ENCODE measurements at regions not wholly inside any gene's neighbourhood (a gene's known extent, or its start where the extent isn't known, plus 50 kb on each side); places are given as distances from the start of the nearest gene placed in this dataset.

- Histone ChIP-seq H3K18ac (ENCODE audit: extremely low read depth, low read length) (no peak overlapping the region), H4K5ac (ENCODE audit: insufficient read length, low read depth, low read length) (no peak overlapping the region), H2BK5ac (ENCODE audit: low read depth, low read length) (no peak overlapping the region), H2AK5ac (ENCODE audit: low read depth, low read length) (no peak overlapping the region), H3K56ac (replicated peaks; ENCODE audit: insufficient read length, low read depth, low read length) (no peak overlapping the region), H2BK20ac (ENCODE audit: low read length) (no peak overlapping the region), H4K8ac (ENCODE audit: extremely low read depth, insufficient read depth, low read length) (no peak overlapping the region), H3K23ac (ENCODE audit: insufficient read length) (no peak overlapping the region), H2BK120ac (replicated peaks; ENCODE audit: low read depth, low read length) (no peak overlapping the region), H3K79me1 (ENCODE audit: low read depth, low read length) (peaks cover 2% of the 10 kb centered on the region; the same call in 1 of the 2 replicates), H2BK12ac (ENCODE audit: low read depth, low read length) (no peak overlapping the region), H2BK15ac (ENCODE audit: low read length) (no peak overlapping the region), H3K9ac (replicated peaks in 1 of 4; ENCODE audit: extremely low read depth in 1 of 4, low read depth in 3 of 4, low read length in 3 of 4) (no peak overlapping the region), H3K23me2 (ENCODE audit: low read depth, low read length) (no peaks in the 10 kb centered on the region; the same call in 1 of the 2 replicates), H3K9me3 (ENCODE audit: insufficient read depth in 2 of 2, low read depth in 1 of 2, low read length in 1 of 2) (no peaks in the 10 kb centered on the region), H3K14ac (ENCODE audit: insufficient read length) (no peak overlapping the region), H3K36me3 (ENCODE audit: control insufficient read depth in 2 of 4, insufficient read depth in 4 of 4, low read length in 3 of 4) (no peaks in the 10 kb centered on the region), H3K4me2 (ENCODE audit: insufficient read depth in 1 of 2, low read depth in 2 of 2, low read length in 2 of 2) (no peak overlapping the region), H3K27me3 (replicated peaks in 1 of 4; ENCODE audit: control insufficient read depth in 3 of 4, extremely low read depth in 1 of 4, insufficient read depth in 3 of 4, low read length in 3 of 4) (no peaks in the 10 kb centered on the region), H3K4me1 (replicated peaks in 1 of 4; ENCODE audit: control insufficient read depth in 3 of 4, insufficient read depth in 4 of 4, low read length in 3 of 4) (no peaks in the 10 kb centered on the region), H4K20me1 (replicated peaks in 1 of 2; ENCODE audit: control insufficient read depth in 1 of 2, insufficient read depth in 2 of 2, low read length in 2 of 2) (no peaks in the 10 kb centered on the region), H3K4ac (replicated peaks; ENCODE audit: insufficient read length, low read depth, low read length) (no peak overlapping the region), H3K4me3 (ENCODE audit: extremely low read depth in 1 of 4, insufficient read depth in 2 of 4, low read depth in 3 of 4, low read length in 4 of 4) (no peak overlapping the region), H2AFZ (ENCODE audit: low read length) (no peak overlapping the region), H4K91ac (replicated peaks; ENCODE audit: insufficient read length, low read length) (no peak overlapping the region), H3K27ac (ENCODE audit: low read depth, low read length) (no peak overlapping the region), H3K79me2 (ENCODE audit: control insufficient read depth in 1 of 2, insufficient read depth in 2 of 2, low read length in 2 of 2) (no peaks in the 10 kb centered on the region)
- no peak for DNase-seq (ENCODE audit: low read depth in 1 of 2, low spot score in 2 of 2)
- WGBS, 2 experiments (ENCODE audit: extremely low coverage in 1 of 2, insufficient coverage in 1 of 2, insufficient read length in 1 of 2, insufficient replicate concordance in 2 of 2, low coverage in 1 of 2, low lambda C conversion rate in 2 of 2, missing lambda C conversion rate in 1 of 2), result 91% methylated on average over 8 of the region's 8 CpGs; no CpG with 5 or more reads in 1 of the 2 experiments
- ChIA-PET POLR2A (ENCODE audit: partially characterized antibody) (interaction anchor here (1.7 kb wide), 1 partner anchor 9 kb away, joined by 3 read pairs; no protein-coding TSS in a partner anchor), CTCF (ENCODE audit: partially characterized antibody) (interaction anchor here (1.2 to 1.3 kb wide), 3 partner anchors 10 to 15 kb away, joined by 3 to 4 read pairs (median 3); no protein-coding TSS in a partner anchor)
- TF ChIP-seq RAD21 (IDR thresholded peaks at IDR 0.05 in 1 of 2, conservative IDR thresholded peaks at IDR 0.05 in 1 of 2; ENCODE audit: low read depth in 2 of 2, low read length in 2 of 2) (no peak), GTF2F1 (IDR thresholded peaks at IDR 0.05; ENCODE audit: borderline replicate concordance, low read depth, low read length) (no peak), CBX8 (IDR thresholded peaks at IDR 0.05; ENCODE audit: borderline replicate concordance, low read depth, low read length) (no peak), BRCA1 (IDR thresholded peaks at IDR 0.05; ENCODE audit: low read depth, low read length) (no peak), TAF1 (IDR thresholded peaks at IDR 0.05; ENCODE audit: low read depth, low read length) (no peak), NANOG (IDR thresholded peaks at IDR 0.05; ENCODE audit: insufficient read depth, low read depth, low read length, poor library complexity, severe bottlenecking) (no peak), YY1 (IDR thresholded peaks at IDR 0.05; ENCODE audit: low read depth, low read length) (no peak), CHD1 (IDR thresholded peaks at IDR 0.05; ENCODE audit: low read depth, low read length) (no peak)
- TF ChIP-seq, protein P1, sequence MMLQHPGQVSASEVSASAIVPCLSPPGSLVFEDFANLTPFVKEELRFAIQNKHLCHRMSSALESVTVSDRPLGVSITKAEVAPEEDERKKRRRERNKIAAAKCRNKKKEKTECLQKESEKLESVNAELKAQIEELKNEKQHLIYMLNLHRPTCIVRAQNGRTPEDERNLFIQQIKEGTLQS (IDR thresholded peaks at IDR 0.05; ENCODE audit: insufficient read depth, low read depth, low read length), result no peak
- no peak for FAIRE-seq
These were observed 98.6 kb downstream of the TBX19 start for GRCh38 chr1:168379104-168379860.

Data from H1 (cell line).